ENCODE measurements at regions not wholly inside any gene's neighbourhood (a gene's known extent, or its start where the extent isn't known, plus 50 kb on each side); places are given as distances from the start of the nearest gene placed in this dataset.
"Not testable (repeated sequence)": the region's sequence is repeated elsewhere in the genome, so short reads cannot be mapped to it uniquely, and the experiment has no call there.

DNA sequence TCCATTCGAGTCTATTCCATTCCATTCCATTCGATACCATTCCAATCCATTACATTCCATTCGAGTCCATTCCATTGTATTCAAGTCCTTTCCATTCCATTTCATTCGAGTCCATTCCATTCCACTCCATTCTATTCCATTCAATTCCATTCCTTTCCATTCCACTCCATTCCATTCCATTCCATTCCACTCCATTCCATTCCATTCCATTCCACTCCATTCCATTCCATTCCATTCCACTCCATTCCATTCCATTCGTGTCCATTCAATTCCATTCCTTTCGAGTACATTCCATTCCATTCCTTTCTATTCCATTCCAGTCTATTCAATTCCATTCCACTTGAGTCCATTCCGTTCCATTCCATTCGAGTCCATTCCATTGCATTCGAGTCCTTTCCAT is 4805.2 kb upstream of the OR11H1 start:
- in situ Hi-C loops (cut with MboI; ENCODE audit: low sequenced_read_pairs); DNase-seq (ENCODE audit: low spot score in 2 of 2); H3K9me3 ChIP-seq; H3K4me3 ChIP-seq; H3K27me3 ChIP-seq (ENCODE audit: low read depth); H3K4me1 ChIP-seq; H3K36me3 ChIP-seq (replicated peaks): not testable (repeated sequence)

- H3K36me3 ChIP-seq (replicated peaks); DNase-seq (ENCODE audit: low spot score in 2 of 2); H3K4me3 ChIP-seq; H3K27me3 ChIP-seq (ENCODE audit: low read depth); H3K9me3 ChIP-seq; in situ Hi-C loops (cut with MboI; ENCODE audit: low sequenced_read_pairs); H3K4me1 ChIP-seq: not testable (repeated sequence)
Observed at GRCh38 chr22:10723966-10724365, 4804.0 kb upstream of the OR11H1 start.

- Histone ChIP-seq H3K9me3 (0 out of 2 replicates have a peak, but pooled peaks cover 3% of the 10 kb centered on the region), H3K4me1 (no peaks in the 10 kb centered on the region), H3K36me3 (replicated peaks) (no peaks in the 10 kb centered on the region), H3K4me3 (no peak overlapping the region), H3K27me3 (ENCODE audit: low read depth) (no peaks in the 10 kb centered on the region)
- DNase-seq (ENCODE audit: low spot score in 2 of 2): no peak
- in situ Hi-C loops (cut with MboI; ENCODE audit: low sequenced_read_pairs): no loop called here
Observed at GRCh38 chr22:10727393-10727792, 4800.6 kb upstream of the OR11H1 start.

- H3K36me3 ChIP-seq (replicated peaks); in situ Hi-C loops (cut with MboI; ENCODE audit: low sequenced_read_pairs); H3K9me3 ChIP-seq; DNase-seq (ENCODE audit: low spot score in 2 of 2); H3K27me3 ChIP-seq (ENCODE audit: low read depth); H3K4me3 ChIP-seq; H3K4me1 ChIP-seq: not testable (repeated sequence)
Observed at GRCh38 chr22:10729979-10730378, 4798.0 kb upstream of the OR11H1 start.

DNA sequence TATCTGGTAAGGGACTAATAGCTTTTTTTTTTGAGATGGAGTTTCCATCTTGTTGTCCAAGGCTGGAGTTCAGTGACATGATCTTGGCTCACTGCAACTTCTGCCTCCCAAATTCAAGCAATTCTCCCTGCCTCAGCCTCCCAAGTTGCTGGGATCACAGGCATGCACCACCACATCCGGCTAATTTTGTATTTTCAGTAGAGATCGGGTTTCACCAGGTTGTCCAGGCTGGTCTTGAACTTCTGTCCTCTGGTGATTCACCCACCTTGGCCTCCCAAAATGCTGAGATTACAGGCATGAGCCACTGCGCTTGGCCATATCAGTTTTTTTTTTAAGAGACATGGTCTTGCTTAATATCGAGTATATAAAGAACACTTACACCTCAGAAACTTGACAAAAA is 4797.3 kb upstream of the OR11H1 start:
- H3K4me1 ChIP-seq; H3K4me3 ChIP-seq; DNase-seq (ENCODE audit: low spot score in 2 of 2); H3K36me3 ChIP-seq (replicated peaks); in situ Hi-C loops (cut with MboI; ENCODE audit: low sequenced_read_pairs); H3K27me3 ChIP-seq (ENCODE audit: low read depth); H3K9me3 ChIP-seq: not testable (repeated sequence)

GRCh38 chr22:10731246-10731974 is 4796.6 kb upstream of the OR11H1 start:
- in situ Hi-C loops (cut with MboI; ENCODE audit: low sequenced_read_pairs); H3K27me3 ChIP-seq (ENCODE audit: low read depth); H3K4me1 ChIP-seq; H3K4me3 ChIP-seq; H3K9me3 ChIP-seq; DNase-seq (ENCODE audit: low spot score in 2 of 2); H3K36me3 ChIP-seq (replicated peaks): not testable (repeated sequence)

GRCh38 chr22:10735075-10735474 is 4792.9 kb upstream of the OR11H1 start:
- H3K27me3 ChIP-seq (ENCODE audit: low read depth); H3K9me3 ChIP-seq; H3K4me1 ChIP-seq; H3K4me3 ChIP-seq; DNase-seq (ENCODE audit: low spot score in 2 of 2); H3K36me3 ChIP-seq (replicated peaks); in situ Hi-C loops (cut with MboI; ENCODE audit: low sequenced_read_pairs): not testable (repeated sequence)

DNA sequence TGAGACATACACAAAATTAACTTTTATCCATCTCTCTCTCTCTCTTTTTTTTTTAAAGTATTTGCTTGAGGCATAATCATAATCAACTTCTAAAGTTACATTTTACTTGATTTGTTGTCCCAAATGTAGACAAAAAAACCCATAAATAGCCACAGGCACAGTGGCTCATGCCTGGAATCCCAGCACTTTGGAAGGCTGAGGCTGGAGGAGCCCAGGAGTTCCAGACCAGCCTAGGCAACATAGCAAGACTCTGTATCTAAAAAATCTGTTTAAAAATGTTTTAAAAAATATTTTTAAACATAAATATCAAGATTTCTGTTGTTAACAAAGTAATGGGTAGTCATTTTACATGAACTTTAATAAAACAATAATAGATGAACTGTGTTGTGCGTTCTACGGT is 4791.1 kb upstream of the OR11H1 start:
- H3K4me3 ChIP-seq; in situ Hi-C loops (cut with MboI; ENCODE audit: low sequenced_read_pairs); H3K4me1 ChIP-seq; DNase-seq (ENCODE audit: low spot score in 2 of 2); H3K9me3 ChIP-seq; H3K27me3 ChIP-seq (ENCODE audit: low read depth); H3K36me3 ChIP-seq (replicated peaks): not testable (repeated sequence)

DNA sequence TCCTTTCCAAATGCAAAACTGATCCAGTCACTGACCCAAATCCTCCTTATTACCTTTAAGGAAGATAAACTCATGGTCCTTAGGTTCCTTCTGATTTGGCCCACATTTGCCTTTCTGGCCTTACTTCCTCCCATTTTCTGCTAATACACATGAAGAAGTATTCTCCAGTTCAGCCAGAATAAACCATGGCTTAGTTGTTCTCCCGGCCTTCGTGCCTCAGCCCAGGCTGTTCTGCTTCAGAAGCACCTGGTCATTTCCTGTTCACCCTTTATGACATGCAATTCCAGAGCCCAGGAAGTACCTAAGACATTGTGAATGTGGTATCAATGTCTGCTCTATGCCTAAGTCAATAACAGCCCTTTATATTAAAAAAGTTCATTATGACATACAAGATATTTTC is 4790.1 kb upstream of the OR11H1 start:
- H3K9me3 ChIP-seq; H3K4me3 ChIP-seq; H3K36me3 ChIP-seq (replicated peaks); DNase-seq (ENCODE audit: low spot score in 2 of 2); H3K27me3 ChIP-seq (ENCODE audit: low read depth); in situ Hi-C loops (cut with MboI; ENCODE audit: low sequenced_read_pairs); H3K4me1 ChIP-seq: not testable (repeated sequence)

DNA sequence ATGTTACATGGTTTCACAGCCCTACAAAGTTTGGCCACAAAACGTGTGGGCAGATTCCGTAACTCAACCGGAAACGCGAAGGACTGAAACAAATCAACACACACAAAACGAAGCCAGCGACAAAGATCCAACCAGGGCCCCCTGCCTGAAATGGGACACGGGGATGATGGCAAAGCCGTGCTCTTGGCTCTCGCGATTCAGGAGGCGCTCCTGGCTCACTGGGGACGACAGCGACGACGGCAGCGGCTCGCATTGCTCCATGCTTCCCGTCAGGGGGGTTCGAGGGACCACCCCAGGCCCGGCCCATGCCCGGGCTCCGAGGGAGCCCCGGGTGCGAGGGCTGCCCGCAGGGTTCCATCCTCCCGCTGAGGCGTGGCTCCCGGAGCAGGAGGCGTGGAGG is 4786.8 kb upstream of the OR11H1 start:
- Histone ChIP-seq H3K36me3 (replicated peaks) (no peaks in the 10 kb centered on the region), H3K9me3 (no peaks in the 10 kb centered on the region), H3K4me3 (no peak overlapping the region), H3K27me3 (ENCODE audit: low read depth) (no peaks in the 10 kb centered on the region), H3K4me1 (no peaks in the 10 kb centered on the region)
- in situ Hi-C loops (cut with MboI; ENCODE audit: low sequenced_read_pairs): no loop called here
- DNase-seq (ENCODE audit: low spot score in 2 of 2): no peak

DNA sequence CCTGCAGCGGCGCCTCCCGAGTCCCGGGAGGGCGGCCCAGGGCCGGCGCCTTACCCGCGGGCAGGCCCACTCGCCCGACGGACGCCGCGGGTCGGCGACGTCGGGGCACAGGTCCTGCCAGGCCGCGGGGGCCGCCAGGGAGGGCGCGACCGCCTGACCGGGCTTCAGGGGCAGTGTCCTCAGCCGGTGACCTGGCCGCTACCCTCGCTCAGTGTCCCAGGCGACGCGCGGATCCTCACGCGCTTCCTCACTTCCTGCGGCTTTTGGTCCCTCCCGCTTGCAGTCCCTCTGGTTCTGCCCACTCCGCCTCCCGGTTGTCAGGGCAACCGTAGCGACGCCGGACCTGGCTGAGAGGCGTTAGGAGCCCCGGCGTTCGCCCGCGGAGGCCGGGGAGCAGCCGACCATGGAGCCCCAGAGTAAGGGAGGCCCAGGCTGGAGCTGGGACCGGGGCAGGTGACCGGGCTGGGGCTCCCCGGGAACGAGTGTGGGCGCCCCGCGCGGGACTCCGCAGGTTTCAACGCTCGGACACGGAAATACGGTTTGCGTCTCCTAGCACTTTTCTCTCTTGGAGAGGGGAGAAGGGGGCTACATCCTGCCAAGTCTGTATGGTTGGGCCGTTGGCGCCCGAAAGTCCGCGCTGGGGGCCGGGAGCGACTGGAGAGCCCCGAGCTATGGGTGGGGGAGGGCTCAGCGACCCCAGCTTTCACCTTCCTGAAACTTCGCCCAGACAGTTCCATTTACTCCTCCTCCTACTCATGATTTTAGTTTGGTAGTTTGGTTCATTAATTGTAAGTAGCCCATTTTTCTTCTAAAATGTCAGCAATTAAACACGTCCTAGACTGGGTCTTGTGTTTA is 4786.0 kb upstream of the OR11H1 start:
- H3K4me1 ChIP-seq; H3K4me3 ChIP-seq; DNase-seq (ENCODE audit: low spot score in 2 of 2); in situ Hi-C loops (cut with MboI; ENCODE audit: low sequenced_read_pairs); H3K9me3 ChIP-seq; H3K36me3 ChIP-seq (replicated peaks); H3K27me3 ChIP-seq (ENCODE audit: low read depth): not testable (repeated sequence)

GRCh38 chr22:10746382-10746781 is 4781.6 kb upstream of the OR11H1 start:
- DNase-seq (ENCODE audit: low spot score in 2 of 2); in situ Hi-C loops (cut with MboI; ENCODE audit: low sequenced_read_pairs); H3K4me1 ChIP-seq; H3K36me3 ChIP-seq (replicated peaks); H3K27me3 ChIP-seq (ENCODE audit: low read depth); H3K9me3 ChIP-seq; H3K4me3 ChIP-seq: not testable (repeated sequence)

DNA sequence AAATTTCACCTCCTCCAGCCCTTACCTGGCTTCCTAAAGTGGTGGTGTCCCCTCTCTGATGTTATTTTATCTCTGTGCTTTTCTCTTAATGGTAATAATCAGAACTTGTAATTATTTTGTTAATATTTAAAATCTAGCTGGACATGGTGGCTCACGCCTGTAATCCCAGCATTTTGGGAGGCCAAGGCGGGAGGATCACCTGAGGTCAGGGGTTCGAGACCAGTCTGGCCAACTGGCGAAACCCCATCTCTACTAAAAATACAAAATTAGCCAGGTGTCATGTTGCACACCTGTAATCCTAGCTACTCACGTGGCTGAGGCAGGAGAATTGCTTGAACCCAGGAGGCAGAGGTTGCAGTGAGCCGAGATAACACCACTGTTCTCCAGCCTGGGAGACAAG is 4780.8 kb upstream of the OR11H1 start:
- H3K36me3 ChIP-seq (replicated peaks); in situ Hi-C loops (cut with MboI; ENCODE audit: low sequenced_read_pairs); H3K9me3 ChIP-seq; H3K4me1 ChIP-seq; H3K4me3 ChIP-seq; DNase-seq (ENCODE audit: low spot score in 2 of 2); H3K27me3 ChIP-seq (ENCODE audit: low read depth): not testable (repeated sequence)

DNA sequence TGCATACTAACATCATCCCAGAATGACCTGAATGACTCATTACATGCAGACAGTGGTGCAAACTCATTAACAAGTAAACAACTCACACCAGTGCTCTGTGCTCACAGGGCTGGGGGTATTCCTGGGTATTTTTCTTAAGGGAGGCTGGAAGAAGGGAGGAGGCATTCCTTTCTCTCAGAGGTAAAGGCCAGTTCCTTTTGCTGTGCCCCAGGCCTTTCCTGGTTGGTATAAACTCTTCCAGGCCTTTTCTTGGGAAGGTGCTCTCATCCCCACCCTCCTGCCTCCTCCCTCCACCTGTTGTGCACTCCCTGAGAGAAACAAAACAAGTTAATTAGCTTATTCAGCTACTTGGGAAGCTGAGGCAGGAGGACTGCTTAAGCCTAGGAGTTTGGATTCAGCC is 4779.2 kb upstream of the OR11H1 start:
- H3K4me3 ChIP-seq; H3K4me1 ChIP-seq; H3K27me3 ChIP-seq (ENCODE audit: low read depth); H3K36me3 ChIP-seq (replicated peaks); in situ Hi-C loops (cut with MboI; ENCODE audit: low sequenced_read_pairs); DNase-seq (ENCODE audit: low spot score in 2 of 2); H3K9me3 ChIP-seq: not testable (repeated sequence)

Measured in HAP-1 (cell line).